Muscle layer of duodenum (tissue), 2 donors: ENCODE measurements at regions not wholly inside any gene's neighbourhood (a gene's known extent, or its start where the extent isn't known, plus 50 kb on each side); places are given as distances from the start of the nearest gene placed in this dataset.
"Not testable (repeated sequence)": the region's sequence is repeated elsewhere in the genome, so short reads cannot be mapped to it uniquely, and the experiment has no call there.

ENCODE experiments used
- H3K27ac ChIP-seq: one replicate; pipeline ENCODE4 v1.7.0; 2013; ENCODE audit warnings: mild to moderate bottlenecking, low read length
- H3K27me3 ChIP-seq: one replicate; pipeline ENCODE4 v1.7.0; 2013; ENCODE audit warnings: low read depth, mild to moderate bottlenecking, control low read depth, low read length
- H3K36me3 ChIP-seq, 2 donors: one replicate each; pipeline ENCODE4 v1.7.0; 2013; ENCODE audit warnings: low read length in 2 of 2, control low read depth in 1 of 2, mild to moderate bottlenecking in 1 of 2; ENCODE audit not compliant: insufficient read depth in 2 of 2, control insufficient read depth in 1 of 2
- H3K4me1 ChIP-seq, 2 donors: one replicate each; pipeline ENCODE4 v1.7.0; 2013; ENCODE audit warnings: low read length in 2 of 2, mild to moderate bottlenecking in 2 of 2, control low read depth in 1 of 2, moderate library complexity in 1 of 2; ENCODE audit not compliant: insufficient read depth in 2 of 2, control insufficient read depth in 1 of 2
- H3K4me3 ChIP-seq, 2 donors: one replicate each; pipeline ENCODE4 v1.7.0; 2013; ENCODE audit warnings: low read length in 2 of 2, low read depth in 1 of 2, mild to moderate bottlenecking in 1 of 2
- H3K9me3 ChIP-seq, 2 donors: one replicate each; pipeline ENCODE4 v1.7.0; 2013; ENCODE audit warnings: low read length in 2 of 2, control low read depth in 1 of 2, mild to moderate bottlenecking in 1 of 2; ENCODE audit not compliant: control insufficient read depth in 1 of 2
- donor health status: healthy.

DNA sequence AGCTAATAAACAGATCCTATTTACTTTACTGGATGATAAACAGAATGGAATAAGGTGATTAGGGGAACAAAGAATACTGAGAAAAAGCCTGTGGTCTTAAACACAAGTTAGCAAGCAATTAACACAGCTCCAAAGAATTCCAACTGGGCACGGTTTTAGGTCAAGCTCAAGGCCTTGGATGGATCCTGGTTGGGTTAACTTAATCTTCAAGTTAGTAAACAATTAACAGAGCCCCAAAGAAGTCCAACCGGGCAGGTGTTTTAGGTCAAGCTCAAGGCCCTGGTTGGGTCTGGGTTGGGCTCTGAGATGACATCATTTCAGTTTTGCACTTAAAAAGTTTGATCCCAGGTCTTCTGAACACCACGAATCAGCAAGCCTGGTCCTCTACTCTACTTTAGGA is 1086.3 kb upstream of the TMPRSS15 start:
- H3K4me1 ChIP-seq, result no peaks in the 10 kb centered on the region
- no peak overlapping the region for H3K27ac ChIP-seq
- H3K9me3 ChIP-seq, result no peaks in the 10 kb centered on the region
- no peaks in the 10 kb centered on the region for H3K27me3 ChIP-seq
- H3K36me3 ChIP-seq, result no peaks in the 10 kb centered on the region
- H3K4me3 ChIP-seq, result no peak overlapping the region

- Histone ChIP-seq H3K27me3 (no peaks in the 10 kb centered on the region), H3K36me3 (no peaks in the 10 kb centered on the region), H3K4me3 (no peak overlapping the region), H3K9me3 (no peaks in the 10 kb centered on the region), H3K4me1 (no peaks in the 10 kb centered on the region), H3K27ac (no peak overlapping the region)
Measured at GRCh38 chr21:19490481-19490880, 1086.9 kb upstream of the TMPRSS15 start.

DNA sequence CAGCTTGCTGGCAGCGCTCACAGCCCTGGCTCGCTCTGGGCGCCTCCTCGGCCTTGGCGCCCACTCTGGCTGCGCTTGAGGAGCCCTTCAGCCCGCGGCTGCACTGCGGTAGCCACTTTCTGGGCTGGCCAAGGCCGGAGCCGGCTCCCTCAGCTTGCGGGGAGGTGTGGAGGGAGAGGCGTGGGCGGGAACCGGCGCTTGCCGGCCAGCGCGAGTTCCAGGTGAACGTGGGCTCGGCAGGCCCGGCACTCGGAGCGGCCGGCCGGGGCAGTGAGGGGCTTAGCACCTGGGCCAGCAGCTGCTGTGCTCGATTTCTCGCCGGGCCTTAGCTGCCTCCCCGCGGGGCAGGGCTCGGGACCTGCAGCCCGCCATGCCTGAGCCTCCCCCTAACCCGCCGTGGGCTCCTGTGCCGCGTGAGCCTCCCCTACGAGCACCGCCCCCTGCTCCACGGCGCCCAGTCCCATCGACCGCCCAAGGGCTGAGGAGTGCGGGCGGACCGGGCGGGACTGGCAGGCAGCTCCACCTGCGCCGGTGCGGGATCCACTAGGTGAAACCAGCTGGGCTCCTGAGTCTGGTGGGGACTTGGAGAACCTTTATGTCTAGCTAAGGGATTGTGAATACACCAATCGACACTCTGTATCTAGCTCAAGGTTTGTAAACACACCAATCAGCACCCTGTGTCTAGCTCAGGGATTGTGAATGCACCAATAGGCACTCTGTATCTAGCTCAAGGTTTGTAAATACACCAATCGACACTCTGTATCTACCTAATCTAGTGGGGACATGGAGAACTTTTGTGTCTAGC is 1090.1 kb upstream of the TMPRSS15 start:
- not testable (repeated sequence) for H3K27ac ChIP-seq, H3K36me3 ChIP-seq, H3K9me3 ChIP-seq, H3K4me1 ChIP-seq, H3K27me3 ChIP-seq, H3K4me3 ChIP-seq

DNA sequence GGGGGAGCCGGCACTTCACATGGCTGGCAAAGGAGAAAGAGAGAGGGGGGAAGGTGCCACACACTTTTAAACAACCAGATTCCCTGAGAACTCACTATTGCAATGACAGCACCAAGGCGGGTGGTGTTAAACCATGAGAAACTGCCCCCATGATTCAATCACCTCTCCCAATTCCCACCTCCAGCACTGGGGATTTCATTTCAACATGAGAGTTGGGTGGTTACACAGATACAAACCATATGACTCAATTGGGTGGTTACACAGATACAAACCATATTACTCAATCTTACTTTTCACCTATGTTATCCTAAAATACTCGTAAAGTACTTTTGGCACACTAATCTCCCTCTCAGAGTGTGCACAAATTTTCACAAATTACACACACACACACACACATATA is 1097.5 kb upstream of the TMPRSS15 start:
- Histone ChIP-seq H3K9me3 (no peaks in the 10 kb centered on the region), H3K4me1 (no peaks in the 10 kb centered on the region), H3K27me3 (no peaks in the 10 kb centered on the region), H3K4me3 (no peak overlapping the region), H3K27ac (no peak overlapping the region), H3K36me3 (no peaks in the 10 kb centered on the region)

GRCh38 chr21:19507682-19508260 is 1104.2 kb upstream of the TMPRSS15 start:
- Histone ChIP-seq H3K4me3 (no peak overlapping the region), H3K9me3 (peaks cover 3 to 4% of the 10 kb centered on the region in 2 donors), H3K27ac (no peak overlapping the region), H3K4me1 (no peaks in the 10 kb centered on the region), H3K27me3 (no peaks in the 10 kb centered on the region), H3K36me3 (no peaks in the 10 kb centered on the region)

DNA sequence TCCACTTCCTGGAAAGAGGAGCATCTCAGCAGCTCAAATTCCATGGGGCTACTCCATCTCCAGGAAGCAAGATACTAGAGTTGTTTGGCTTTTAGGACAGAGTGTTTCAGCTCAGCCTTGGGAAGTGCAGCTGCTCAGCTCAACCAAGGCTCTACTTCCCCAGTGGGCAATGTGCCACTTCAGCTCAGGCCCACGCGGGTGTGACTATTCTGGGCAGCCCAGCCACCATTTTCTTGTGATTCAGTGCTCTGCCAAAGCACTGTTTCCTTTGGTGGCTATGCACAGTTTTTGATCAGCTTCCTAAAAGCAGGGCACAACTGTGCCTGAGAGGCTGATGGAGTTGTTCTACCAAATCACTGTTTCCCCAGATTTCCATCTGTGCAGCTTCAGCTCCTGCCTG is 1104.9 kb upstream of the TMPRSS15 start:
- Histone ChIP-seq H3K27me3 (no peaks in the 10 kb centered on the region), H3K4me1 (no peaks in the 10 kb centered on the region), H3K36me3 (no peaks in the 10 kb centered on the region), H3K27ac (no peak overlapping the region), H3K9me3 (peaks cover 3 to 4% of the 10 kb centered on the region in 2 donors), H3K4me3 (no peak overlapping the region)

- no peaks in the 10 kb centered on the region for H3K36me3 ChIP-seq
- H3K4me1 ChIP-seq, result no peaks in the 10 kb centered on the region
- H3K27me3 ChIP-seq, result no peaks in the 10 kb centered on the region
- no peak overlapping the region for H3K27ac ChIP-seq
- H3K4me3 ChIP-seq, result no peak overlapping the region
- H3K9me3 ChIP-seq, result peaks cover 3 to 4% of the 10 kb centered on the region in 2 donors
Measured at GRCh38 chr21:19508844-19509243, 1105.3 kb upstream of the TMPRSS15 start.

DNA sequence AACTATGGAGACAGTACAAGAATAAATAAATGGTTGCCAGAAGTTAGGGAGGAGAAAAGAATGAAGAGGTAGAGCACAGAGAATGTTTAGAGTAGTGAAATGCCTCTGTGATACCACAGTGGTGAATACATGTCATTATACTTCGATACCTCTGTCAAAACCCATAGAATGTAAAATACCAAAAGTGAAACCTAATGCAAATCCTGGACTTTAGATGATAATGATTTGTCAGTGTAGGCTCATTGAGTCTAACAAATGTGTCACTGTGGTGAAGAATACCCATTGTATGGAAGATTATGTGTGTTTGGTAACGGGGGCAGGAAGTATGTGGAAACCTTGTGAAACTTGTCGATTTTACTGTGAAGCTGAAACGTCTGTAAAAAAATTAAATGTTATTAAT is 1106.5 kb upstream of the TMPRSS15 start:
- no peak overlapping the region for H3K27ac ChIP-seq
- H3K4me3 ChIP-seq, result no peak overlapping the region
- H3K9me3 ChIP-seq, result peaks cover 3 to 4% of the 10 kb centered on the region in 2 donors
- H3K27me3 ChIP-seq, result no peaks in the 10 kb centered on the region
- no peaks in the 10 kb centered on the region for H3K36me3 ChIP-seq
- no peaks in the 10 kb centered on the region for H3K4me1 ChIP-seq

DNA sequence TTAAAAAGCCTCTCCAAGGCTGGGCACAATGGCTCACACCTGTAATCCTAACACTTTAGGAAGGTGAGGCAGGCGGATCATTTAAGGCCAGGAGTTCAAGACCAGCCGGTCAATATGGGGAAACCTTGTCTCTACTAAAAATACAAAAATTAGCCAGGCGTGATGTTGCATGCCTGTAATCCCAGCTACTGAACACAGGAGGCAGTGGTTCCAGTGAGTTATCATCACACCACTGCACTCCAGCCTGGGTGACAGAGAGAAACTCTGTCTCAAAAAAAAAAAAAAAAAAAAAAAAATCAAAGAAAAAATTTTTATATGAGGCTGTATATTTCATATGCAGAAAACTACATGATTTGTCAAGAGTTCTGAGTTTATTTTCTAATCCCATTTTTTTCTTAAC is 1107.1 kb upstream of the TMPRSS15 start:
- Histone ChIP-seq H3K9me3 (peaks cover 4 to 6% of the 10 kb centered on the region in 2 donors), H3K4me1 (no peaks in the 10 kb centered on the region), H3K27ac (no peak overlapping the region), H3K4me3 (no peak overlapping the region), H3K27me3 (no peaks in the 10 kb centered on the region), H3K36me3 (no peaks in the 10 kb centered on the region)

GRCh38 chr21:19522381-19522780 is 1118.8 kb upstream of the TMPRSS15 start:
- Histone ChIP-seq H3K9me3 (no peaks in the 10 kb centered on the region), H3K27me3 (no peaks in the 10 kb centered on the region), H3K4me1 (no peaks in the 10 kb centered on the region), H3K27ac (no peak overlapping the region), H3K36me3 (no peaks in the 10 kb centered on the region), H3K4me3 (no peak overlapping the region)

DNA sequence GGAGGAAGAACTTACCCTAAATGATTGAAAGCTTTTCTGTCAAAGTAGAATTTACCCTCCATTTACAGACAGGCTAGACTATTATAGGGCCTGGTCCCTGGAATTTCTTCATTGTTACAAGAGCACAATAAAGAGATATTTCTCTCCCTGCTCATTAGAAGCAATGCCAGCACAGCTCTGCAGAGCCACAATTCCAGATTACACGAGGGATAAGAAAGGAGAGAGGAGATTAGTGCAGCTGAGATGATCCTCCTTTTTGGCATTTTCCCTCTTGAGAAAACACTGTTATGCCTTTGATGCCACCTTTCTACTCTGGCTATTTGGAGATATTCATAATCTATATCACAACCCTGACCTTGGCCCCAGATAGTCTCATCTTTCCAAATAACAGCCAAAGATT is 1119.5 kb upstream of the TMPRSS15 start:
- no peaks in the 10 kb centered on the region for H3K4me1 ChIP-seq
- no peaks in the 10 kb centered on the region for H3K36me3 ChIP-seq
- H3K4me3 ChIP-seq, result no peak overlapping the region
- no peaks in the 10 kb centered on the region for H3K27me3 ChIP-seq
- no peak overlapping the region for H3K27ac ChIP-seq
- H3K9me3 ChIP-seq, result no peaks in the 10 kb centered on the region

DNA sequence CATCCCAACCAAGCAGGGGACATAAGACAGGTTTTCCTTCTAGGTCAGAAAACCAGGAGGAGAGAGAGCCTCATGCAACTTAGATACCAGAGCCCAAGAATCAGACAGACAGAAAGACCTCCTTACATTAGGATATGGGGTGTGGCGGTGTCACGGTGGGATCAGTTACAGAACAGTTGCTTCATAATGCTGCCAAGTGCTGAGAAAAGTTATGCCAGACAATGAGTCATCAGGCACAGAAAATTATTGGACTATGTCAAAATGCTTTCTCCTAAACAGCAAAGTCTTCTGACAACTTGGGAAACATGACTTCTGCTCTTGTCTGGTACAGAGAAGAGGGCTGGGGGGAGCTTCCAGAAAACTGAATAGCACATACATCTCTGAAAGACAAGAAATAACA is 1120.2 kb upstream of the TMPRSS15 start:
- no peaks in the 10 kb centered on the region for H3K9me3 ChIP-seq
- H3K27me3 ChIP-seq, result no peaks in the 10 kb centered on the region
- no peaks in the 10 kb centered on the region for H3K4me1 ChIP-seq
- no peak overlapping the region for H3K27ac ChIP-seq
- H3K36me3 ChIP-seq, result no peaks in the 10 kb centered on the region
- H3K4me3 ChIP-seq, result no peak overlapping the region
